Breast epithelium (tissue), 3 donors: ENCODE measurements at regions not wholly inside any gene's neighbourhood (a gene's known extent, or its start where the extent isn't known, plus 50 kb on each side); places are given as distances from the start of the nearest gene placed in this dataset.

Source experiments
- CTCF ChIP-seq, 3 donors: fragments of 450-650 bp; IDR thresholded peaks; one replicate each; pipeline ENCODE4 v1.5.1; 2016 to 2017; ENCODE audit warnings: antibody characterized with exemption in 3 of 3, mild to moderate bottlenecking in 3 of 3, moderate library complexity in 3 of 3
- POLR2A ChIP-seq: fragments of 450-650 bp; IDR thresholded peaks from one replicate; pipeline ENCODE4 v1.6.1; 2016; ENCODE audit warnings: antibody characterized with exemption, mild to moderate bottlenecking, moderate library complexity
- POLR2AphosphoS5 ChIP-seq, 3 donors: sonication (generic); formaldehyde crosslinking; IDR thresholded peaks; one replicate each; pipeline ENCODE4 v1.6.1; 2017; ENCODE audit warnings: antibody characterized with exemption in 3 of 3

GRCh38 chr5:167160388-167160787, 1131.1 kb upstream of the WWC1 start:
- TF ChIP-seq CTCF (IDR thresholded peaks at IDR 0.05) (no peak), POLR2AphosphoS5 (IDR thresholded peaks at IDR 0.05) (no peak), POLR2A (no peak)
